NAMALWA (cell line): ENCODE measurements at regions not wholly inside any gene's neighbourhood (a gene's known extent, or its start where the extent isn't known, plus 50 kb on each side); places are given as distances from the start of the nearest gene placed in this dataset.
"Not testable (repeated sequence)": the region's sequence is repeated elsewhere in the genome, so short reads cannot be mapped to it uniquely, and the experiment has no call there.

Source experiments
- DNase-seq: peaks from one replicate; pipeline ENCODE4 v3.0.0-alpha.2; 2015; ENCODE audit warnings: low spot score

- peak; percentile 3 for DNase-seq
Measured at GRCh38 chr4:101418466-101418865, 71.1 kb upstream of the PPP3CA start.

GRCh38 chr4:101418055-101418454 lies 70.7 kb upstream of the PPP3CA start:
- DNase-seq = peak; percentile 4

- DNase-seq = no peak
Measured at GRCh38 chr4:101417046-101417445, 69.7 kb upstream of the PPP3CA start.

- no peak for DNase-seq
Measured at GRCh38 chr4:101415962-101416361, 68.6 kb upstream of the PPP3CA start.

- DNase-seq = no peak
Measured at GRCh38 chr4:101414496-101414895, 67.2 kb upstream of the PPP3CA start.

- no peak for DNase-seq
Measured at GRCh38 chr4:101411926-101412325, 64.6 kb upstream of the PPP3CA start.

- DNase-seq = not testable (repeated sequence)
Measured at GRCh38 chr4:101411281-101411910, 64.1 kb upstream of the PPP3CA start.

- no peak for DNase-seq
Measured at GRCh38 chr4:101400096-101400495, 52.8 kb upstream of the PPP3CA start.

- DNase-seq = no peak
Measured at GRCh38 chr4:101398807-101399206, 51.5 kb upstream of the PPP3CA start.
